Esophagus muscularis mucosa (tissue), 3 donors: ENCODE measurements at regions not wholly inside any gene's neighbourhood (a gene's known extent, or its start where the extent isn't known, plus 50 kb on each side); places are given as distances from the start of the nearest gene placed in this dataset.

Experiments used
- POLR2A ChIP-seq: fragments of 450-650 bp; IDR thresholded peaks from one replicate; pipeline ENCODE4 v1.6.1; 2017; ENCODE audit warnings: antibody characterized with exemption, moderate library complexity, mild to moderate bottlenecking, low read depth
- TF ChIP-seq, protein P1 (sequence below), 3 experiments: fragments of 200-600 bp in 2 of 3; fragments of 450-650 bp in 1 of 3; sonication (generic) in 2 of 3; IDR thresholded peaks; one replicate each; pipeline ENCODE4 v1.5.1; 2017 to 2019; ENCODE audit warnings: antibody characterized with exemption in 3 of 3, mild to moderate bottlenecking in 2 of 3, moderate library complexity in 1 of 3

DNA sequence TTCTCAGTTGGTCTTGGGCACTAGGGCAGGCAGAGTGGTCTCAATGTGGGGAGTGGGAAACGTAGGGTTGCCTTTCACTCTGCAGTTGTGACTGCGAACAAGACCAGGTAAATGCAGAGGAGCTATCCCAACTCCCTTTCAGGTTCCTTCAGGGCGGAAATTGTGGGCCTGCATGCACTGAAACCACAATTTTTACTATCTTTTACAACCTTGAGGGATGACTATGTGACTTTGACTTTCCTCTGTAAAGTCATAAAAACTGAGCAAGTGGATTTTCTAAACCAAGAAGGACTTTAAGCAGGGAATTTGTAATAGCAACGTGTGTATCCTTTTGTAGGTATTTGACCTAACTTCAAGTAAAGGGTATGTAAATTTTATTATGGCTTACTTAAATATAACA, 171.4 kb upstream of the CADPS start:
- TF ChIP-seq, protein P1, sequence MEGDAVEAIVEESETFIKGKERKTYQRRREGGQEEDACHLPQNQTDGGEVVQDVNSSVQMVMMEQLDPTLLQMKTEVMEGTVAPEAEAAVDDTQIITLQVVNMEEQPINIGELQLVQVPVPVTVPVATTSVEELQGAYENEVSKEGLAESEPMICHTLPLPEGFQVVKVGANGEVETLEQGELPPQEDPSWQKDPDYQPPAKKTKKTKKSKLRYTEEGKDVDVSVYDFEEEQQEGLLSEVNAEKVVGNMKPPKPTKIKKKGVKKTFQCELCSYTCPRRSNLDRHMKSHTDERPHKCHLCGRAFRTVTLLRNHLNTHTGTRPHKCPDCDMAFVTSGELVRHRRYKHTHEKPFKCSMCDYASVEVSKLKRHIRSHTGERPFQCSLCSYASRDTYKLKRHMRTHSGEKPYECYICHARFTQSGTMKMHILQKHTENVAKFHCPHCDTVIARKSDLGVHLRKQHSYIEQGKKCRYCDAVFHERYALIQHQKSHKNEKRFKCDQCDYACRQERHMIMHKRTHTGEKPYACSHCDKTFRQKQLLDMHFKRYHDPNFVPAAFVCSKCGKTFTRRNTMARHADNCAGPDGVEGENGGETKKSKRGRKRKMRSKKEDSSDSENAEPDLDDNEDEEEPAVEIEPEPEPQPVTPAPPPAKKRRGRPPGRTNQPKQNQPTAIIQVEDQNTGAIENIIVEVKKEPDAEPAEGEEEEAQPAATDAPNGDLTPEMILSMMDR (IDR thresholded peaks at IDR 0.05) = no peak
- no peak for TF ChIP-seq POLR2A
